ENCODE measurements at regions not wholly inside any gene's neighbourhood (a gene's known extent, or its start where the extent isn't known, plus 50 kb on each side); places are given as distances from the start of the nearest gene placed in this dataset.

- H3K4me1 ChIP-seq (ENCODE audit: control insufficient read depth in 2 of 2, insufficient read depth in 2 of 2, low read length in 1 of 2) = no peaks in the 10 kb centered on the region
- H3K4me3 ChIP-seq (ENCODE audit: low read depth in 1 of 2, low read length in 2 of 2) = no peak overlapping the region
- H3K36me3 ChIP-seq (ENCODE audit: control insufficient read depth in 2 of 2, insufficient read depth in 2 of 2, low read length in 1 of 2) = no peaks in the 10 kb centered on the region
- H3K27ac ChIP-seq (ENCODE audit: low read depth in 2 of 2, low read length in 1 of 2) = no peak overlapping the region
- peaks cover 0 to 2% of the 10 kb centered on the region in 2 donors for H3K9me3 ChIP-seq (ENCODE audit: control insufficient read depth in 2 of 2, insufficient read depth in 1 of 2, low read depth in 1 of 2, low read length in 1 of 2)
- peaks cover 0 to 2% of the 10 kb centered on the region in 2 donors for H3K27me3 ChIP-seq (ENCODE audit: control insufficient read depth in 1 of 2, insufficient read depth in 2 of 2, low read length in 2 of 2)
- 52 to 58% methylated on average over 1 of the region's 1 CpG for WGBS, 2 donors
Observed at GRCh38 chr11:64492561-64492960, 63.2 kb upstream of the SLC22A11 start.

GRCh38 chr11:64498136-64498535 lies 57.6 kb upstream of the SLC22A11 start:
- Histone ChIP-seq H3K9me3 (ENCODE audit: control insufficient read depth in 2 of 2, insufficient read depth in 1 of 2, low read depth in 1 of 2, low read length in 1 of 2) (no peaks in the 10 kb centered on the region), H3K4me3 (ENCODE audit: low read depth in 1 of 2, low read length in 2 of 2) (no peak overlapping the region), H3K36me3 (ENCODE audit: control insufficient read depth in 2 of 2, insufficient read depth in 2 of 2, low read length in 1 of 2) (no peaks in the 10 kb centered on the region), H3K27me3 (ENCODE audit: control insufficient read depth in 1 of 2, insufficient read depth in 2 of 2, low read length in 2 of 2) (peaks cover 0 to 2% of the 10 kb centered on the region in 2 donors), H3K4me1 (ENCODE audit: control insufficient read depth in 2 of 2, insufficient read depth in 2 of 2, low read length in 1 of 2) (no peaks in the 10 kb centered on the region), H3K27ac (ENCODE audit: low read depth in 2 of 2, low read length in 1 of 2) (no peak overlapping the region)
- WGBS, 2 donors = 70 to 78% methylated on average over 4 of the region's 4 CpGs

GRCh38 chr11:64499261-64500004 lies 56.3 kb upstream of the SLC22A11 start:
- Histone ChIP-seq H3K27me3 (ENCODE audit: control insufficient read depth in 1 of 2, insufficient read depth in 2 of 2, low read length in 2 of 2) (peaks cover 0 to 2% of the 10 kb centered on the region in 2 donors), H3K4me1 (ENCODE audit: control insufficient read depth in 2 of 2, insufficient read depth in 2 of 2, low read length in 1 of 2) (no peaks in the 10 kb centered on the region), H3K27ac (ENCODE audit: low read depth in 2 of 2, low read length in 1 of 2) (no peak overlapping the region), H3K36me3 (ENCODE audit: control insufficient read depth in 2 of 2, insufficient read depth in 2 of 2, low read length in 1 of 2) (no peaks in the 10 kb centered on the region), H3K9me3 (ENCODE audit: control insufficient read depth in 2 of 2, insufficient read depth in 1 of 2, low read depth in 1 of 2, low read length in 1 of 2) (no peaks in the 10 kb centered on the region), H3K4me3 (ENCODE audit: low read depth in 1 of 2, low read length in 2 of 2) (no peak overlapping the region)
- 69 to 72% methylated on average over 16 of the region's 16 CpGs for WGBS, 2 donors

- Histone ChIP-seq H3K4me1 (ENCODE audit: control insufficient read depth in 2 of 2, insufficient read depth in 2 of 2, low read length in 1 of 2) (no peaks in the 10 kb centered on the region), H3K27ac (ENCODE audit: low read depth in 2 of 2, low read length in 1 of 2) (no peak overlapping the region), H3K27me3 (ENCODE audit: control insufficient read depth in 1 of 2, insufficient read depth in 2 of 2, low read length in 2 of 2) (no peaks in the 10 kb centered on the region), H3K4me3 (ENCODE audit: low read depth in 1 of 2, low read length in 2 of 2) (no peak overlapping the region), H3K9me3 (ENCODE audit: control insufficient read depth in 2 of 2, insufficient read depth in 1 of 2, low read depth in 1 of 2, low read length in 1 of 2) (peaks cover 5% of the 10 kb centered on the region in 2 donors), H3K36me3 (ENCODE audit: control insufficient read depth in 2 of 2, insufficient read depth in 2 of 2, low read length in 1 of 2) (no peaks in the 10 kb centered on the region)
- 70 to 75% methylated on average over 27 of the region's 28 CpGs for WGBS, 2 donors
Observed at GRCh38 chr11:64500176-64501013, 55.3 kb upstream of the SLC22A11 start.

GRCh38 chr11:64501500-64502427 lies 54.0 kb upstream of the SLC22A11 start:
- 53 to 61% methylated on average over 14 of the region's 14 CpGs for WGBS, 2 donors
- Histone ChIP-seq H3K4me3 (ENCODE audit: low read depth in 1 of 2, low read length in 2 of 2) (no peak overlapping the region), H3K4me1 (ENCODE audit: control insufficient read depth in 2 of 2, insufficient read depth in 2 of 2, low read length in 1 of 2) (no peaks in the 10 kb centered on the region), H3K36me3 (ENCODE audit: control insufficient read depth in 2 of 2, insufficient read depth in 2 of 2, low read length in 1 of 2) (no peaks in the 10 kb centered on the region), H3K9me3 (ENCODE audit: control insufficient read depth in 2 of 2, insufficient read depth in 1 of 2, low read depth in 1 of 2, low read length in 1 of 2) (peaks cover 6 to 8% of the 10 kb centered on the region in 2 donors), H3K27me3 (ENCODE audit: control insufficient read depth in 1 of 2, insufficient read depth in 2 of 2, low read length in 2 of 2) (no peaks in the 10 kb centered on the region), H3K27ac (ENCODE audit: low read depth in 2 of 2, low read length in 1 of 2) (no peak overlapping the region)

- 89 to 92% methylated on average over 19 of the region's 19 CpGs for WGBS, 2 donors
- Histone ChIP-seq H3K4me3 (ENCODE audit: low read depth in 1 of 2, low read length in 2 of 2) (no peak overlapping the region), H3K27me3 (ENCODE audit: control insufficient read depth in 1 of 2, insufficient read depth in 2 of 2, low read length in 2 of 2) (no peaks in the 10 kb centered on the region), H3K36me3 (ENCODE audit: control insufficient read depth in 2 of 2, insufficient read depth in 2 of 2, low read length in 1 of 2) (no peaks in the 10 kb centered on the region), H3K4me1 (ENCODE audit: control insufficient read depth in 2 of 2, insufficient read depth in 2 of 2, low read length in 1 of 2) (no peaks in the 10 kb centered on the region), H3K9me3 (ENCODE audit: control insufficient read depth in 2 of 2, insufficient read depth in 1 of 2, low read depth in 1 of 2, low read length in 1 of 2) (peaks cover 6 to 8% of the 10 kb centered on the region in 2 donors), H3K27ac (ENCODE audit: low read depth in 2 of 2, low read length in 1 of 2) (no peak overlapping the region)
Observed at GRCh38 chr11:64502634-64503033, 53.1 kb upstream of the SLC22A11 start.

GRCh38 chr11:64503186-64503753 lies 52.5 kb upstream of the SLC22A11 start:
- Histone ChIP-seq H3K36me3 (ENCODE audit: control insufficient read depth in 2 of 2, insufficient read depth in 2 of 2, low read length in 1 of 2) (no peaks in the 10 kb centered on the region), H3K9me3 (ENCODE audit: control insufficient read depth in 2 of 2, insufficient read depth in 1 of 2, low read depth in 1 of 2, low read length in 1 of 2) (peaks cover 6 to 8% of the 10 kb centered on the region in 2 donors), H3K4me1 (ENCODE audit: control insufficient read depth in 2 of 2, insufficient read depth in 2 of 2, low read length in 1 of 2) (no peaks in the 10 kb centered on the region), H3K4me3 (ENCODE audit: low read depth in 1 of 2, low read length in 2 of 2) (no peak overlapping the region), H3K27me3 (ENCODE audit: control insufficient read depth in 1 of 2, insufficient read depth in 2 of 2, low read length in 2 of 2) (no peaks in the 10 kb centered on the region), H3K27ac (ENCODE audit: low read depth in 2 of 2, low read length in 1 of 2) (no peak overlapping the region)
- WGBS, 2 donors = 57 to 59% methylated on average over 5 of the region's 5 CpGs

GRCh38 chr11:64504999-64505398 lies 50.7 kb upstream of the SLC22A11 start:
- WGBS, 2 donors = 91 to 95% methylated on average over 5 of the region's 5 CpGs
- Histone ChIP-seq H3K27ac (ENCODE audit: low read depth in 2 of 2, low read length in 1 of 2) (no peak overlapping the region), H3K4me3 (ENCODE audit: low read depth in 1 of 2, low read length in 2 of 2) (no peak overlapping the region), H3K36me3 (ENCODE audit: control insufficient read depth in 2 of 2, insufficient read depth in 2 of 2, low read length in 1 of 2) (no peaks in the 10 kb centered on the region), H3K27me3 (ENCODE audit: control insufficient read depth in 1 of 2, insufficient read depth in 2 of 2, low read length in 2 of 2) (no peaks in the 10 kb centered on the region), H3K9me3 (ENCODE audit: control insufficient read depth in 2 of 2, insufficient read depth in 1 of 2, low read depth in 1 of 2, low read length in 1 of 2) (peaks cover 8% of the 10 kb centered on the region in 2 donors), H3K4me1 (ENCODE audit: control insufficient read depth in 2 of 2, insufficient read depth in 2 of 2, low read length in 1 of 2) (no peaks in the 10 kb centered on the region)

Data from esophagus (tissue), 2 donors.